GM18508 (cell line): ENCODE measurements at regions not wholly inside any gene's neighbourhood (a gene's known extent, or its start where the extent isn't known, plus 50 kb on each side); places are given as distances from the start of the nearest gene placed in this dataset.
"Not testable (repeated sequence)": the region's sequence is repeated elsewhere in the genome, so short reads cannot be mapped to it uniquely, and the experiment has no call there.

Experiments used
- ATAC-seq: cut with Tn5 transposase; IDR thresholded peaks from one replicate; pipeline ENCODE4 v1.9.1; 2021; ENCODE audit warnings: moderate number of reproducible peaks; ENCODE audit not compliant: insufficient read depth, unreplicated experiment

- no peak for ATAC-seq
Observed at GRCh38 chr5:58002323-58002722, 457.6 kb downstream of the PLK2 start.

- ATAC-seq: no peak
Observed at GRCh38 chr5:57993866-57994265, 466.0 kb downstream of the PLK2 start.

- ATAC-seq: no peak
Observed at GRCh38 chr5:57989378-57989777, 470.5 kb downstream of the PLK2 start.

GRCh38 chr5:57988813-57989212 is 471.1 kb downstream of the PLK2 start:
- no peak for ATAC-seq

- ATAC-seq: no peak
Observed at GRCh38 chr5:57987552-57987951, 472.3 kb downstream of the PLK2 start.

GRCh38 chr5:57986761-57987341 is 473.0 kb downstream of the PLK2 start:
- no peak for ATAC-seq

- ATAC-seq: no peak
Observed at GRCh38 chr5:57983426-57983825, 476.5 kb downstream of the PLK2 start.

GRCh38 chr5:57979671-57980070 is 480.2 kb downstream of the PLK2 start:
- ATAC-seq: no peak

GRCh38 chr5:57976506-57976905 is 483.4 kb downstream of the PLK2 start:
- ATAC-seq: no peak

- ATAC-seq: not testable (repeated sequence)
Observed at GRCh38 chr5:57972099-57972498, 487.8 kb downstream of the PLK2 start.

- ATAC-seq: no peak
Observed at GRCh38 chr5:57960569-57960968, 478.0 kb upstream of the ACTBL2 start.

- ATAC-seq: no peak
Observed at GRCh38 chr5:57956636-57957035, 474.0 kb upstream of the ACTBL2 start.

GRCh38 chr5:57955511-57955910 is 472.9 kb upstream of the ACTBL2 start:
- ATAC-seq: no peak

- no peak for ATAC-seq
Observed at GRCh38 chr5:57953792-57954191, 471.2 kb upstream of the ACTBL2 start.

- no peak for ATAC-seq
Observed at GRCh38 chr5:57950616-57951228, 468.1 kb upstream of the ACTBL2 start.

GRCh38 chr5:57948091-57948490 is 465.5 kb upstream of the ACTBL2 start:
- no peak for ATAC-seq

- ATAC-seq: no peak
Observed at GRCh38 chr5:57947181-57947580, 464.6 kb upstream of the ACTBL2 start.

GRCh38 chr5:57940879-57941278 is 458.3 kb upstream of the ACTBL2 start:
- ATAC-seq: no peak

- ATAC-seq: no peak
Observed at GRCh38 chr5:57940236-57940635, 457.6 kb upstream of the ACTBL2 start.

GRCh38 chr5:57939771-57940170 is 457.2 kb upstream of the ACTBL2 start:
- no peak for ATAC-seq

GRCh38 chr5:57939335-57939734 is 456.7 kb upstream of the ACTBL2 start:
- no peak for ATAC-seq

GRCh38 chr5:57938174-57938557 is 455.6 kb upstream of the ACTBL2 start:
- no peak for ATAC-seq
